Activated CD4-positive, alpha-beta T cell treated with anti-CD3 and anti-CD28 coated beads, Interleukin-2, amount 10 ng/mL, durations not matched to agents 7 days and 5 days (primary cell): ENCODE measurements at regions not wholly inside any gene's neighbourhood (a gene's known extent, or its start where the extent isn't known, plus 50 kb on each side); places are given as distances from the start of the nearest gene placed in this dataset.

Source experiments
- CTCF ChIA-PET: fragments of 350-600 bp; sonication (Branson Sonifier 250); formaldehyde crosslinking; loops from one replicate; lab custom pipeline; 2021; ENCODE audit warnings: antibody characterized with exemption; lab: Charles Lee
- POLR2A ChIA-PET: fragments of 350-600 bp; sonication (Branson Sonifier 250); formaldehyde crosslinking; loops from one replicate; lab custom pipeline; 2021; ENCODE audit warnings: antibody characterized with exemption; lab: Charles Lee
- DNase-seq: peaks from one replicate; pipeline ENCODE4 v3.0.0-alpha.2; 2020
- H3K27ac Mint-ChIP-seq: one replicate; pipeline ENCODE4 v1.8.0; 2021; ENCODE audit warnings: mild to moderate bottlenecking, moderate library complexity, mixed read lengths
- H3K27me3 Mint-ChIP-seq: one replicate; pipeline ENCODE4 v1.8.0; 2021; ENCODE audit warnings: mixed read lengths
- H3K36me3 Mint-ChIP-seq: one replicate; pipeline ENCODE4 v1.8.0; 2021; ENCODE audit warnings: low read depth, mixed read lengths
- H3K4me1 Mint-ChIP-seq: one replicate; pipeline ENCODE4 v1.8.0; 2021; ENCODE audit warnings: mixed read lengths
- H3K4me3 Mint-ChIP-seq: one replicate; pipeline ENCODE4 v1.8.0; 2021; ENCODE audit warnings: mild to moderate bottlenecking, moderate library complexity, mixed read lengths
- H3K9me3 Mint-ChIP-seq: one replicate; pipeline ENCODE4 v1.8.0; 2021; ENCODE audit warnings: mixed read lengths

- no peaks in the 10 kb centered on the region for H3K36me3 Mint-ChIP-seq
- H3K4me3 Mint-ChIP-seq, result no peak overlapping the region
- no peaks in the 10 kb centered on the region for H3K4me1 Mint-ChIP-seq
- H3K27ac Mint-ChIP-seq, result no peak overlapping the region
- DNase-seq, result no peak
- POLR2A ChIA-PET, result no interaction called here
- no peaks in the 10 kb centered on the region for H3K27me3 Mint-ChIP-seq
- H3K9me3 Mint-ChIP-seq, result no peaks in the 10 kb centered on the region
- CTCF ChIA-PET, result no interaction called here
Measured at GRCh38 chr2:16176971-16177480, 236.7 kb downstream of the MYCN start.

- Mint-ChIP-seq H3K27ac (no peak overlapping the region), H3K27me3 (no peaks in the 10 kb centered on the region), H3K36me3 (no peaks in the 10 kb centered on the region), H3K4me1 (no peaks in the 10 kb centered on the region), H3K4me3 (no peak overlapping the region), H3K9me3 (no peaks in the 10 kb centered on the region)
- ChIA-PET CTCF (no interaction called here), POLR2A (no interaction called here)
- no peak for DNase-seq
Measured at GRCh38 chr2:16175247-16175825, 235.0 kb downstream of the MYCN start.

DNA sequence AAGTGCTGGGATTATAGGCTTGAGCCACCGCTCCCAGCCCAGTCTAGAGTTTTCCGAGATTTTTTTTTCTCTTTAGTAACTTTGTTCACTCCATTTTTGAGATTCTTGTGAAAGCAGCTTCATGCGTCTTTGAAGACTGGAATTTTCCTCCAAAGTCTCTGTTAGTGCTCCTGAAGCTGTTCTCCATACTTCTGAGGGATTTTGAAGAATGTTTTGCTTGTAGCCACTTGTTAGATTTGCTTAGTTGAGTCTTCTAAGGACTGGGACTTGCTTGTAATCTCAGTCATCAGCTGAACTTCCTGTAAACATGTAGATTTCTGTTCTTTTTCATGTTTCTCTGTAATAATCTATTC lies 234.3 kb downstream of the MYCN start:
- no peaks in the 10 kb centered on the region for H3K9me3 Mint-ChIP-seq
- no peak overlapping the region for H3K4me3 Mint-ChIP-seq
- no peak overlapping the region for H3K27ac Mint-ChIP-seq
- H3K36me3 Mint-ChIP-seq, result no peaks in the 10 kb centered on the region
- ChIA-PET POLR2A (no interaction called here), CTCF (no interaction called here)
- H3K27me3 Mint-ChIP-seq, result no peaks in the 10 kb centered on the region
- H3K4me1 Mint-ChIP-seq, result no peaks in the 10 kb centered on the region
- DNase-seq, result no peak

GRCh38 chr2:16173893-16174692 lies 233.7 kb downstream of the MYCN start:
- no peaks in the 10 kb centered on the region for H3K36me3 Mint-ChIP-seq
- CTCF ChIA-PET, result no interaction called here
- H3K27ac Mint-ChIP-seq, result no peak overlapping the region

GRCh38 chr2:16172324-16173175 lies 232.2 kb downstream of the MYCN start:
- H3K36me3 Mint-ChIP-seq, result no peaks in the 10 kb centered on the region
- no peak for DNase-seq
- no peaks in the 10 kb centered on the region for H3K27me3 Mint-ChIP-seq
- no peaks in the 10 kb centered on the region for H3K4me1 Mint-ChIP-seq
- no peak overlapping the region for H3K4me3 Mint-ChIP-seq
- H3K9me3 Mint-ChIP-seq, result no peaks in the 10 kb centered on the region
- ChIA-PET CTCF (no interaction called here), POLR2A (no interaction called here)
- H3K27ac Mint-ChIP-seq, result no peak overlapping the region

More at GRCh38 chr2:16173893-16174692, 233.7 kb downstream of the MYCN start:
- Mint-ChIP-seq H3K9me3 (no peaks in the 10 kb centered on the region), H3K4me1 (no peaks in the 10 kb centered on the region), H3K4me3 (no peak overlapping the region), H3K27me3 (no peaks in the 10 kb centered on the region)
- DNase-seq, result no peak
- POLR2A ChIA-PET, result no interaction called here

DNA sequence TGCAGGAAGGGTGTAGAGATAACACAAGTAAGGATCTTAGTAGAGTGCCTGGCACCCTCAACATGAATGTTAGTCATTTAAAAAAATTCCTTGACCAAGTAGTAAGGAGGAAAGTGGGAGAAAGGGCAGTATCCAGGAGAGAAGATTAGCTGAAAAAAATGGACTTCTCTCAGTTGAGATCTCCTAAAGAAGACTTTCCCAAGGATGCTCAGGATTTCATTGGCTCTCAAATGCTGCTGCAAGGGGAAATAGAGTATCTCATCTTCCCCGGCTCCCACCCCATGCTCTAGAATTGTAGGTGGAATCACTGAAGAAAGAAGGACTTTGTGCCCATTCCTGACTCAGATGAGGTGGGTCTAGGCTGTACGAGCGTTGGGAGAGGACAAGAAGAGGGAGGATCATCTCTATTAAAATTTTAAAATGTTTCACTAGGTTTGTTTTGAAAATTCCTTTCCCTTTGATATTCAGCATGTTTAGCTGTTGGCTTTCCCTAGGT lies 231.1 kb downstream of the MYCN start:
- Mint-ChIP-seq H3K27me3 (no peaks in the 10 kb centered on the region), H3K4me3 (no peak overlapping the region), H3K9me3 (no peaks in the 10 kb centered on the region), H3K27ac (no peak overlapping the region), H3K36me3 (no peaks in the 10 kb centered on the region), H3K4me1 (no peaks in the 10 kb centered on the region)
- POLR2A ChIA-PET, result no interaction called here
- CTCF ChIA-PET, result interaction anchor here (1.2 kb wide), 1 partner anchor 11 kb away, joined by 3 read pairs; no protein-coding TSS in a partner anchor
- DNase-seq, result no peak

DNA sequence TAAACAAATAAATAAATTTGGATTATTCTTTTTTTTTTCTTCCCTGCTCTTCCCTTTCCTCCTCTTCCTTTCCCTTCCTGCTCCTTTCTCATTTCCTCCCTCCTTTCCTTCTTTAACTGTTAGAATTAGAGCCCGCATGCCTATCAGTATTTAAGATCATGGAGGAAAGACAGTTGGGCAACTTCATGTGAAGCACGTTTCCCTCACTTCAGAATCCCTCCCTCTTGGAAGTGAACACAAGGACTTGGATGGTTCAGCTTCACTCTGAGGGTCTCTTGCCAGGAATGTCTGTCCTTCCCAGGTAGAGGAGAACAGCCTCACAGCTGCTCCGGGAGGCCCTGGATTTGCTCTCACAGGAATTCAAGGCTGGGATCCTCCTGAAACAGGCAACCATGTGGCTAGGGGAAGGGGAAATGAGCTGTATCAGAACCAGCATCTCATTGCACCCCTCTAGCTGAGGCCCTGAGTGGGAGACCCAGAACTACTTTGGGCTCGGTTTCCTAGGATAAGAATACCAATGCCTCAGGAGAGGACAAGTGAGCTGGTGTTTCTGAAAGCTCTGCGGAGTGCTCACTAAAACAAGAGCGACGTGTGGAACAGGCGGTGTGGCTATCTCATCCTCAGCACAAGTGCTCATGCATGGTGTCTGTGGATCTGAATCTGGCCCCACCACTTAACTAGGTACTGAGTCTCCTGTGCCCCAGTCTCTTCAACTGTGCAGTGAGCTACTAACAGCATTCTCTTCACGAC lies 230.5 kb downstream of the MYCN start:
- Mint-ChIP-seq H3K27ac (no peak overlapping the region), H3K36me3 (no peaks in the 10 kb centered on the region), H3K27me3 (no peaks in the 10 kb centered on the region), H3K4me3 (no peak overlapping the region), H3K9me3 (no peaks in the 10 kb centered on the region), H3K4me1 (no peaks in the 10 kb centered on the region)
- DNase-seq, result no peak
- POLR2A ChIA-PET, result no interaction called here
- CTCF ChIA-PET, result interaction anchor here (1.2 kb wide), 1 partner anchor 10 kb away, joined by 3 read pairs; no protein-coding TSS in a partner anchor

- POLR2A ChIA-PET, result no interaction called here
- Mint-ChIP-seq H3K36me3 (no peaks in the 10 kb centered on the region), H3K27me3 (no peaks in the 10 kb centered on the region), H3K4me1 (no peaks in the 10 kb centered on the region), H3K4me3 (no peak overlapping the region), H3K9me3 (no peaks in the 10 kb centered on the region), H3K27ac (no peak overlapping the region)
- DNase-seq, result no peak
- CTCF ChIA-PET, result no interaction called here
Measured at GRCh38 chr2:16169381-16169960, 229.1 kb downstream of the MYCN start.

GRCh38 chr2:16168506-16169264 lies 228.3 kb downstream of the MYCN start:
- no peaks in the 10 kb centered on the region for H3K36me3 Mint-ChIP-seq
- ChIA-PET POLR2A (no interaction called here), CTCF (no interaction called here)
- DNase-seq, result no peak
- no peaks in the 10 kb centered on the region for H3K27me3 Mint-ChIP-seq
- no peak overlapping the region for H3K4me3 Mint-ChIP-seq
- no peaks in the 10 kb centered on the region for H3K4me1 Mint-ChIP-seq
- H3K27ac Mint-ChIP-seq, result no peak overlapping the region
- no peaks in the 10 kb centered on the region for H3K9me3 Mint-ChIP-seq

GRCh38 chr2:16167870-16168426 lies 227.6 kb downstream of the MYCN start:
- Mint-ChIP-seq H3K4me1 (no peaks in the 10 kb centered on the region), H3K4me3 (no peak overlapping the region), H3K9me3 (no peaks in the 10 kb centered on the region), H3K36me3 (no peaks in the 10 kb centered on the region), H3K27me3 (no peaks in the 10 kb centered on the region), H3K27ac (no peak overlapping the region)
- no peak for DNase-seq
- ChIA-PET POLR2A (no interaction called here), CTCF (no interaction called here)

DNA sequence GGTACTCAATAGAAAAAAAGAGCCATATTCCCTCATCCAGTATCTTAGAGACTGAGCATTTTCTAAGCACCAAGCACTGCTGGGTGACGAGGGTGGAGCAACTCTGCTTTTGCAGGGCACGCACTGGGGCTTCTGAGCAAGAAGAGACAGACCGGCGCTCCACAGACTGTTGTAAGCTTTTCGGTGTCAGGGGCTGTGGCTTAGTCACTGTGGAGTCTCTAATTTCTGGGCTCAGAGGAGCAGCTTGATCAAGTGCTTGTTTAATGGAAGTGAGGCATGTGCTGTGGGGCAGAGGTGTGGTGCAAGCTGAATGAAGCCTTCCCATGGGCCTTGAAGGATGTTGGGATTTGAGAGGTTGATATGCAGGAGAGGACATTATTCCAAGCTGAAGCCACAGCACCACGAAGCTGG lies 227.1 kb downstream of the MYCN start:
- no peak for DNase-seq
- Mint-ChIP-seq H3K4me3 (no peak overlapping the region), H3K27ac (no peak overlapping the region), H3K4me1 (no peaks in the 10 kb centered on the region), H3K9me3 (no peaks in the 10 kb centered on the region), H3K36me3 (no peaks in the 10 kb centered on the region), H3K27me3 (no peaks in the 10 kb centered on the region)
- POLR2A ChIA-PET, result no interaction called here
- CTCF ChIA-PET, result no interaction called here
